A673 (cell line): ENCODE measurements at regions not wholly inside any gene's neighbourhood (a gene's known extent, or its start where the extent isn't known, plus 50 kb on each side); places are given as distances from the start of the nearest gene placed in this dataset.
"Not testable (repeated sequence)": the region's sequence is repeated elsewhere in the genome, so short reads cannot be mapped to it uniquely, and the experiment has no call there.

Experiments used
- BruUV-seq: library from RNA; stranded (reverse); fragments of 400-500 nt; replicated peaks from 2 replicates; lab custom pipeline; 2021; lab: Mats Ljungman, UMichigan
- CTCF ChIA-PET: fragments of 300-600 bp; sonication (Branson Sonifier 250); formaldehyde crosslinking; loops from one replicate; lab custom pipeline; 2022; ENCODE audit warnings: antibody characterized with exemption; lab: Charles Lee
- POLR2A ChIA-PET: fragments of 300-600 bp; sonication (Branson Sonifier 250); formaldehyde crosslinking; loops from one replicate; lab custom pipeline; 2022; ENCODE audit warnings: antibody characterized with exemption; ENCODE audit not compliant: low non-redundant PET; lab: Charles Lee
- DNase-seq: peaks from one replicate; pipeline ENCODE4 v3.0.0-alpha.2; 2015; ENCODE audit warnings: low spot score
- H3K27ac ChIP-seq: fragments of 200-600 bp; sonication (generic); 2 replicates; pipeline ENCODE4 v1.5.1; 2016; ENCODE audit warnings: mixed run types, low read depth, mild to moderate bottlenecking, mixed read lengths, antibody characterized with exemption, low read length; ENCODE audit not compliant: poor library complexity, severe bottlenecking
- H3K27me3 ChIP-seq: fragments of 200-600 bp; sonication (generic); replicated peaks from 2 replicates; pipeline ENCODE4 v1.6.1; 2017; ENCODE audit warnings: mixed run types, low read depth, mild to moderate bottlenecking, mixed read lengths, antibody characterized with exemption, low read length; ENCODE audit not compliant: insufficient read depth, poor library complexity
- H3K36me3 ChIP-seq: fragments of 200-600 bp; sonication (generic); 2 replicates; pipeline ENCODE4 v1.6.1; 2016; ENCODE audit warnings: mixed run types, mild to moderate bottlenecking, mixed read lengths, antibody characterized with exemption, low read length; ENCODE audit not compliant: insufficient read depth, poor library complexity, severe bottlenecking
- H3K4me1 ChIP-seq: fragments of 200-600 bp; sonication (generic); 2 replicates; pipeline ENCODE4 v1.6.1; 2017; ENCODE audit warnings: mixed run types, mild to moderate bottlenecking, mixed read lengths, antibody characterized with exemption, low read length; ENCODE audit not compliant: insufficient read depth, poor library complexity, severe bottlenecking
- H3K4me3 ChIP-seq: fragments of 200-600 bp; sonication (generic); 2 replicates; pipeline ENCODE4 v1.5.1; 2016; ENCODE audit warnings: low read depth, mixed run types, mild to moderate bottlenecking, mixed read lengths, low read length; ENCODE audit not compliant: poor library complexity, severe bottlenecking
- H3K9me3 ChIP-seq: fragments of 200-600 bp; sonication (generic); 2 replicates; pipeline ENCODE4 v1.6.1; 2016; ENCODE audit warnings: mixed run types, low read depth, mild to moderate bottlenecking, mixed read lengths, antibody characterized with exemption, low read length; ENCODE audit not compliant: poor library complexity, severe bottlenecking
- intact Hi-C: fragments of 100-400 bp; cut with micrococcal nuclease; formaldehyde crosslinking; loops from one replicate; pipeline ENCODE4 v1.10.0; 2022; ENCODE audit not compliant: unreplicated experiment

DNA sequence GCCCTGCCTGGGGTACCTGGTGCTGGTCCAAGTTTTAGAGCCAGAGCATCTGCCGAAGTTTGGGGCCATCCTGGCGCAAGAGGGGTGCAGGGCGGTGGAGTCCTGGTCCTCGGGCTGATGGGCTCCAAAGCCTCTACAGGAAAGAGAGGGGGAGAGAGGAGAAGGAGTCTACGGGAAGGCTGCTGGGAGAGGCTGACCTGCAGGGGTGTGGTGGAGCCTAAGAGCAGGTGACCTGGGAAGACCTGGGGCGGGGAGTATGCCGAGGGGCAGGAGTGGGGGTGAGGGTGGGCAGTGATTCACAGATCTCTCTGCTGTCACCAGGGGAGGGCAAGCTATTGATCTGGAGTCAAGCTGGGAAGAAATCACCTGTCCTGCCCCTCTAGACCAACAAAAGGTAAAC, 158.4 kb downstream of the SPATA31A6 start:
- H3K4me1 ChIP-seq, H3K27me3 ChIP-seq, H3K36me3 ChIP-seq, DNase-seq, H3K27ac ChIP-seq, intact Hi-C loops, BruUV-seq, CTCF ChIA-PET, POLR2A ChIA-PET, H3K9me3 ChIP-seq, H3K4me3 ChIP-seq: not testable (repeated sequence)

DNA sequence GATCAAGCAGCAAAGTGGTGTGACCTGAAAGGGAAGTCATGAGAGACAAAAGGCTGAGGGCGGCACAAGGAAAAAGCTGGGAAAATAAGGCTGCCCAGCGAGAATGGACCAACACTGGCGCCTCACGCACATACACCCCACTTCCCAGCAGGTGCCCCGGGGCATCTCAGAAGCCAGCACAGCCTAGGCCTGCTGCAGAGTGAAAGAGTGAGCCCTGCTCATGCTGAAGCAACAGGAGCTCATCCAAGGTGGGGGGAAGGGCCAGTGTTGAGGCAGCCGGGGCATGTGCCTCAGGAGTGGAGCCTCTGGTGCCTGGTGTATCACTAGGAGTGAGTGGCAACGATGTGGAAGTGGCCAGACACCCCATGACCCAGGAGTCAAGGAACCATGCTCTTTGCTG, 158.8 kb downstream of the SPATA31A6 start:
- H3K36me3 ChIP-seq, H3K9me3 ChIP-seq, H3K4me1 ChIP-seq, H3K27ac ChIP-seq, DNase-seq, BruUV-seq, POLR2A ChIA-PET, H3K27me3 ChIP-seq, CTCF ChIA-PET, H3K4me3 ChIP-seq, intact Hi-C loops: not testable (repeated sequence)

DNA sequence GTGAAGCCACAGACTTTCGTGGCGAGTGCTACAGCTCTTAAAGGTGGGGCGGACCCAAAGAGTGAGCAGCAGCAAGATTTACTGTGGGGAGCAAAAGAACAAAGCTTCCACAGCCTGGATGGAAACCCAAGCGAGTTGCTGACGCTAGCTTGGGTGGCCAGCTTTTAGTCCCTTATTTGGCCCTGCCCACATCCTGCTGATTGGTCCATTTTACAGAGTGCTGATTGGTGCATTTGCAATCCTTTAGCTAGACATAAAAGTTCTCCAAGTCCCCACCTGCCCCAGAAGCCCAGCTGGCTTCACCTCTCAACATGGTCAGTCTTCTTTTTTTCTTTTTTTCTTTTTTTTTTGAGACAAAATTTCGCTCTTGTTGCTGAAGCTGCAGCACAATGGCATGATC, 161.0 kb downstream of the SPATA31A6 start:
- POLR2A ChIA-PET, BruUV-seq: not testable (repeated sequence)

DNA sequence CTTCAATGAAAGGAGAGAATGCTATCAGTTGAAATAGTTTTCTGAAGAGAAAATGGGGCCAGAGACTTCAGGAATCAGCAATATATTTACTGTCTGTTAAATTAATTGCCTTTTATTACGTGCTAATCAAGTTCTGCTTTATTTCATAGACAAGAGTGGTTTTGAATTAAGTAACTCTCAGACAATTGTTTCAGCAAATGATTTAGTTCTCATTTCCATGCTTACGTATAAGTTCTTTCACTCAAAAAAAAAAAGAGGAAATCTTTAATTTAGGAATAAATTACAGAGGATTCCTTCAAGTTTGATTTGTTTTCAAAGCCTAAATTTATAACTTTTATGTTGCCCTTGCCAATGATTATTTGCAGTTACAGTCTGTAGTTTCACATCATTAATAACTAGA, 163.5 kb downstream of the SPATA31A6 start:
- POLR2A ChIA-PET, BruUV-seq, intact Hi-C loops, DNase-seq, H3K4me3 ChIP-seq, H3K27me3 ChIP-seq, H3K4me1 ChIP-seq, CTCF ChIA-PET, H3K36me3 ChIP-seq, H3K27ac ChIP-seq, H3K9me3 ChIP-seq: not testable (repeated sequence)

More for the DNA sequence above, 161.0 kb downstream of the SPATA31A6 start:
- intact Hi-C loops, H3K27me3 ChIP-seq, CTCF ChIA-PET, H3K9me3 ChIP-seq, H3K27ac ChIP-seq, DNase-seq, H3K36me3 ChIP-seq, H3K4me3 ChIP-seq, H3K4me1 ChIP-seq: not testable (repeated sequence)

DNA sequence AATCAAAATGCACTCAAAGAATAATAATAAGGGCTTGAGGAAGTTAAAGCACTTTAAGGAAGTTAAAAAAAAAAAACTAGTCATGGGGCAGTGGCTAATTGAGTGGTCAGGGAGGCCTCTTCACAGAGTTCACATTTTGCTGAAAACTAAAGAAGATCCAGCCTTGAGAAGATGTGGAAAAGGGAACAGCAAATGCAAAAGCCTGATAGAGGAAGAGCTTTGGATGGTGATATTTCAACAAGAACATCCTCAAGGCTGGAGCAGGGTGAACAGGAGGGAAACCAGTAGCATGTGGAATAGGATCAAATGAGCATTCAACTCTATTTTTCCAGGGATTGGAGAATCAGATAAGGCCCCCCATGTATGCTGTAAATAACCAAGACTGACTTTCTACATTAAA, 165.7 kb downstream of the SPATA31A6 start:
- H3K36me3 ChIP-seq, BruUV-seq, CTCF ChIA-PET, H3K4me1 ChIP-seq, H3K27ac ChIP-seq, H3K27me3 ChIP-seq, H3K4me3 ChIP-seq, DNase-seq, POLR2A ChIA-PET, intact Hi-C loops, H3K9me3 ChIP-seq: not testable (repeated sequence)

DNA sequence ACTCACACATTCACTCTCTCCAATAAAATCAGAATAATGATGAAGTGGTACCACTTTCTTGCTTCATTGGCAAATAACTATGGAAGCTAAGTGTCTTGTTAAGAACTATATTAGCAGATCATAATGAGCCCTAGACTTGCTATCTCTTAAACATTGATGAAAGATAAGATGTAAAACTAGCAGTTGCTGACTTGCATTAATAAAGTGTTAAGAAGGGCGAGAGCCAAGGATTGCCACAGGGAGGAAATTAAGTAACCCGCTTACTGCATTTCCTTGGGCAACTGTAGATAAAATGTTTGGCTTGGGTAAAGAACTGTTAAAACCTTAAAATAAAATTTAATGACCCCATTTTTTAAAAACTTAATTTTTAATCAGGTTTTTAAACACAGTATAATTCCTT, 167.0 kb downstream of the SPATA31A6 start:
- H3K4me3 ChIP-seq, DNase-seq, CTCF ChIA-PET, H3K27me3 ChIP-seq, POLR2A ChIA-PET, H3K4me1 ChIP-seq, H3K27ac ChIP-seq, H3K36me3 ChIP-seq, intact Hi-C loops, BruUV-seq, H3K9me3 ChIP-seq: not testable (repeated sequence)

DNA sequence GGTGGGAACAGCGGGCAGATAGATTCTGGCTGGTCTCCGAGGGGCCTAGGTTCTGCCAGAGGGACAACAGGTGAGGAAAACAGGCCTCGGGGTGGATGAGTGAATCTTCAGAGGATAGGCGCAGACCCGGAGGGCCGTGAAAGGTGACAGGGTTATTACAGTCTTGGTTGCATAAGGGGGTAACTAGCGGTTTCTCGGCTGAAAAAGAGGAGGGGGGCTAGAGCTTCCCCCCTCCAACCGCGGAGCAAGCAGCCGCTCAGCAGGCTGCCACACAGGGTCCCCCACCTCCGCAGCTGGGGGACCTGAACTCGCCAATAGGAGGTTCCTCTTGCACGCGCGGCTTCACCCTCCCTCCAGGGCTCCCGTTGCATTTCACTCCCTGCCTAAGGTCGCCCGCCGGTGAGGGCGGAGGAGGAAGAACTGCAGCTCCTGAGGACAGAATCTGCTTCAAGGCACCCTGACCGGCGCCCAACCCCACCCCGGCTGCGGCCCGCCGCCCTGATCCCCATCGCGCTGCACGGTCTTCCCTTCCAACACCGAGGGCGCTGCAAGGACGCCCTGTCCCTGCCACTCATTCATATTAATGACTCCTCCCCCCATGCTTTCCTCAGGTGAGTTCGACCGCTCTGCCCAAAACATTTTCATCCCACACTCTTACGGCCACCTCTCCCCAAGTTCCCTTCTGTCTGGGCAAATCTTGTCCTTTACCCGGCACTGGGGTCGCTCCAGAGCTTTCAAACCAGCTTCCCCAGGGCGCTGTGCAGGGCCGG, 174.3 kb downstream of the SPATA31A6 start:
- H3K27me3 ChIP-seq, intact Hi-C loops, POLR2A ChIA-PET, BruUV-seq, H3K4me1 ChIP-seq, CTCF ChIA-PET, H3K36me3 ChIP-seq, H3K9me3 ChIP-seq, H3K27ac ChIP-seq, DNase-seq, H3K4me3 ChIP-seq: not testable (repeated sequence)
